SU-DHL-6 (cell line): ENCODE measurements at regions not wholly inside any gene's neighbourhood (a gene's known extent, or its start where the extent isn't known, plus 50 kb on each side); places are given as distances from the start of the nearest gene placed in this dataset.

ENCODE experiments used
- H2AFZ ChIP-seq: fragments of 200-600 bp; sonication (generic); 2 replicates; pipeline ENCODE4 v1.6.1; 2014; ENCODE audit warnings: low read depth, mild to moderate bottlenecking, moderate library complexity, mixed read lengths, antibody characterized with exemption, low read length; ENCODE audit not compliant: severe bottlenecking
- H3F3A ChIP-seq: fragments of 200-600 bp; shearing (Covaris generic); 2 replicates; pipeline ENCODE4 v1.6.0; 2016; ENCODE audit warnings: antibody characterized with exemption, mild to moderate bottlenecking; ENCODE audit not compliant: insufficient read depth
- H3K27ac ChIP-seq: fragments of 200-600 bp; sonication (generic); 2 replicates; pipeline ENCODE4 v1.5.1; 2016; ENCODE audit warnings: low read depth, mild to moderate bottlenecking, low read length, moderate library complexity, mixed read lengths
- H3K27me3 ChIP-seq: fragments of 200-600 bp; sonication (generic), shearing (Covaris generic); 2 replicates; pipeline ENCODE4 v1.6.0; 2014; ENCODE audit warnings: mild to moderate bottlenecking, low read length
- H3K36me3 ChIP-seq: fragments of 200-600 bp; sonication (generic); 2 replicates; pipeline ENCODE4 v1.6.1; 2014; ENCODE audit warnings: mild to moderate bottlenecking, low read length, mixed read lengths
- H3K4me2 ChIP-seq: fragments of 300-600, 200-600 bp; shearing (Covaris generic), sonication (generic); 2 replicates; pipeline ENCODE4 v1.6.0; 2014; ENCODE audit warnings: low read length, low read depth, mild to moderate bottlenecking; ENCODE audit not compliant: poor library complexity, severe bottlenecking
- H3K4me3 ChIP-seq: fragments of 200-600 bp; sonication (generic); 2 replicates; pipeline ENCODE4 v1.5.1; 2014; ENCODE audit warnings: antibody characterized with exemption, low read length, mild to moderate bottlenecking, mixed read lengths; ENCODE audit not compliant: insufficient read depth, poor library complexity, severe bottlenecking
- H3K79me2 ChIP-seq: fragments of 200-600 bp; sonication (generic); 2 replicates; pipeline ENCODE4 v1.6.1; 2014; ENCODE audit warnings: mild to moderate bottlenecking, low read length, moderate library complexity; ENCODE audit not compliant: insufficient read depth
- H3K9ac ChIP-seq: fragments of 200-600 bp; sonication (generic); 2 replicates; pipeline ENCODE4 v1.7.0; 2014; ENCODE audit warnings: mild to moderate bottlenecking, low read length
- H3K9me2 ChIP-seq: fragments of 200-600 bp; sonication (generic); replicated peaks from 2 replicates; pipeline ENCODE4 v1.6.1; 2014; ENCODE audit warnings: low read length; ENCODE audit not compliant: insufficient read depth
- H3K9me3 ChIP-seq: fragments of 200-600 bp; sonication (generic); 2 replicates; pipeline ENCODE4 v1.6.1; 2014; ENCODE audit warnings: low read length, mixed read lengths; ENCODE audit not compliant: insufficient read depth
- H4K20me1 ChIP-seq: fragments of 200-600 bp; sonication (generic); 2 replicates; pipeline ENCODE4 v1.6.1; 2014; ENCODE audit warnings: low read depth, mild to moderate bottlenecking, antibody characterized with exemption, low read length, moderate library complexity, mixed read lengths
- CTCF ChIP-seq: fragments of 200-600 bp; sonication (generic); IDR thresholded peaks from one replicate; pipeline ENCODE4 v1.5.1; 2017; ENCODE audit warnings: antibody characterized with exemption, mild to moderate bottlenecking, low read length, moderate library complexity; ENCODE audit not compliant: insufficient read depth, poor library complexity, severe bottlenecking
- EZH2phosphoT487 ChIP-seq: fragments of 200-600 bp; sonication (generic), shearing (Covaris generic); conservative IDR thresholded peaks from 2 replicates; pipeline ENCODE4 v1.6.1; 2018; ENCODE audit warnings: mild to moderate bottlenecking, antibody characterized with exemption, low read length, moderate library complexity, mixed read lengths

GRCh38 chr5:125232779-125233230 lies 486.4 kb upstream of the ZNF608 start:
- no peaks in the 10 kb centered on the region for H3K9me3 ChIP-seq
- H3K9ac ChIP-seq = no peak overlapping the region
- H3K79me2 ChIP-seq = no peaks in the 10 kb centered on the region
- no peaks in the 10 kb centered on the region for H3K36me3 ChIP-seq
- TF ChIP-seq CTCF (no peak), EZH2phosphoT487 (no peak)
- H3K27me3 ChIP-seq = no peaks in the 10 kb centered on the region
- H3K27ac ChIP-seq = no peak overlapping the region
- 0 out of 2 replicates have a peak, but pooled peaks cover 3% of the 10 kb centered on the region for H3K9me2 ChIP-seq
- H3K4me3 ChIP-seq = no peak overlapping the region
- H3F3A ChIP-seq = no peaks in the 10 kb centered on the region
- H2AFZ ChIP-seq = no peak overlapping the region
- no peaks in the 10 kb centered on the region for H4K20me1 ChIP-seq
- no peak overlapping the region for H3K4me2 ChIP-seq

DNA sequence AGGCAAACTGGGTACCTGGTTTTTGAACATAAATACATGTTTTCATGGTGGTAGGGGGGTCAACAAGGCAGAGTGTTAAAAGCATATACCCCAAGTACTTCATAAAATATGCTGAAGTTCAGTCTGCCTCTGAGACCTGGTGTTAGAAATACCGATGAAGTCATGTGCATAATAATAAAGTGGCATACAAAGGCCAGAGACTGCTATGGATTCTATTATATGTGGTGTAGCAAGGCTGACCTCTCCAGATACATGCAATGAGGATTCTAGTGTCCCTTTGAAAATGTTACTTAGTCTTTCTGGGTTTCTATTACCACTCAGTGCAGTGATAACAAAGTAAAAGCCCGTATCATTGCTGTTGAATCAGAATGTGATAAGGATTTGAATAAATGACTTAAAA lies 487.5 kb upstream of the ZNF608 start:
- H3K36me3 ChIP-seq = no peaks in the 10 kb centered on the region
- H2AFZ ChIP-seq = no peak overlapping the region
- TF ChIP-seq CTCF (no peak), EZH2phosphoT487 (no peak)
- no peak overlapping the region for H3K4me2 ChIP-seq
- no peak overlapping the region for H3K27ac ChIP-seq
- no peaks in the 10 kb centered on the region for H3F3A ChIP-seq
- H3K9ac ChIP-seq = no peak overlapping the region
- H3K4me3 ChIP-seq = no peak overlapping the region
- H3K27me3 ChIP-seq = no peaks in the 10 kb centered on the region
- no peaks in the 10 kb centered on the region for H3K79me2 ChIP-seq
- 0 out of 2 replicates have a peak, but pooled peaks cover 3% of the 10 kb centered on the region for H3K9me2 ChIP-seq
- no peaks in the 10 kb centered on the region for H3K9me3 ChIP-seq
- no peaks in the 10 kb centered on the region for H4K20me1 ChIP-seq

GRCh38 chr5:125236007-125236406 lies 489.6 kb upstream of the ZNF608 start:
- Histone ChIP-seq H3K4me3 (no peak overlapping the region), H4K20me1 (no peaks in the 10 kb centered on the region), H3K27ac (no peak overlapping the region), H3K9me3 (no peaks in the 10 kb centered on the region), H3K79me2 (no peaks in the 10 kb centered on the region), H3K27me3 (no peaks in the 10 kb centered on the region), H3K9ac (no peak overlapping the region), H3K9me2 (0 out of 2 replicates have a peak, but pooled peaks cover 3% of the 10 kb centered on the region), H3K4me2 (no peak overlapping the region), H3F3A (no peaks in the 10 kb centered on the region), H2AFZ (no peak overlapping the region), H3K36me3 (no peaks in the 10 kb centered on the region)
- no peak for TF ChIP-seq CTCF
- no peak for TF ChIP-seq EZH2phosphoT487

DNA sequence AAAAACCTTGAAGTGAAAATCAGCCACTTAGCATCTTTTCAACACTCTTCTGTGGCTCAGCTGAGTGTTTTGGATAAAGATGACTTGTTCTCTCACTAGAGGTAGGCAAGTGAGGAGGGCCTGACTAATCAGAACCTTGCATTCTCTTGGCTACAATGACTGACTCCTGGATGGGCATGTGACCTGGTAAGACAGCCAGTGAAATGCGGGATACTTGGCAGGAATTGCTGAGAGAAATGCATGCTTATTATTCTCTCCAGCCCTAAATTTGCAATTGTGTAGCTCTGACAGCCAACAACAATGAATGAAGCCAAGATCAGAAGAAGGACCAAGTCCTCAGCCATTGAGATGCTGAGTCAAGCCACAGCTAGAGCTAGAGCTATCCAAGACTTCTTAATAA lies 490.5 kb upstream of the ZNF608 start:
- H3K27ac ChIP-seq = no peak overlapping the region
- no peaks in the 10 kb centered on the region for H3F3A ChIP-seq
- H3K36me3 ChIP-seq = no peaks in the 10 kb centered on the region
- H3K9me3 ChIP-seq = no peaks in the 10 kb centered on the region
- no peak for TF ChIP-seq CTCF
- TF ChIP-seq EZH2phosphoT487 = no peak
- H3K27me3 ChIP-seq = no peaks in the 10 kb centered on the region
- H3K4me3 ChIP-seq = no peak overlapping the region
- H3K9ac ChIP-seq = no peak overlapping the region
- H3K9me2 ChIP-seq = 0 out of 2 replicates have a peak, but pooled peaks cover 3% of the 10 kb centered on the region
- H4K20me1 ChIP-seq = no peaks in the 10 kb centered on the region
- no peak overlapping the region for H2AFZ ChIP-seq
- H3K4me2 ChIP-seq = no peak overlapping the region
- H3K79me2 ChIP-seq = no peaks in the 10 kb centered on the region
